H1 (cell line): ENCODE measurements at regions not wholly inside any gene's neighbourhood (a gene's known extent, or its start where the extent isn't known, plus 50 kb on each side); places are given as distances from the start of the nearest gene placed in this dataset.

Source experiments
- KDM5A ChIP-seq: fragments of 200-600 bp; IDR thresholded peaks from 2 replicates; pipeline ENCODE4 v1.7.1; 2012; ENCODE audit warnings: mild to moderate bottlenecking, low read length, inconsistent platforms, mixed read lengths

DNA sequence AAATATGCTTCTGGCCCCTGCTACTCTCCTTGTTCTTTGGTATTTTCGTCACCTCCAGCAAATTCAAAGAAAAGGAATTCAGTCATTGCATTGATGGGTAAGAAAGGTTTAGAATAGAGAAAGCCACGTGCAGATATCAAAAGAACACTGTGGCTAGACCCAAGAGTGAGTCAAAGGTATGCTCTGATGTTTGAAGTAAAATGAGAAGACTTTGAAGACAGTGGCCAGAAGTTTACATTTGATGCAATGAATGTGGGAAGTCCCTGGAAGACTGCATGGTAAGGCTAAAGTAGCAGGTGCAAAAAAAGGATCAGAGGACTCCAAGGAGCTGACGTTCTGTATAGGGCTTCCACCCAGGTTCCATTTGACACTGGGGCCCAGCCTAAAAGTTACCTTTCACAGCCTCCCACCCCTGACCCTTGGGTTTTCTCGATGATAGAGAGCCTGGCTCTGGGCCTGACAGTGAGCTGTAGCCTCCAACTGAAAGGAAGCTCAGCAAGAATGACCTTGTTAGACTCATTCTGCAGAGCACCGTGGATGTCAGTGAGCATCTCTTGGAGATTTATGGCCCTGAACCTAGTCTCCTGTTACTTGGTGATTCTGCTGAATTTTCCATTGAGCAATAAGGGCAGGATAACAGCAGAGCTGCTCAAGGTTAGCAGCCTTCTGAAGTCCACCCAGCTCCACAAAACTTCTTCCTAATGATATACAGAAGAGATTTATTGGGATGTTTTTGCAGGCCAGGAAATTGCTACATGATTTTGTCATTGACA is 223.7 kb upstream of the RBBP8 start (continued):
- TF ChIP-seq KDM5A = no peak
